ENCODE measurements at regions not wholly inside any gene's neighbourhood (a gene's known extent, or its start where the extent isn't known, plus 50 kb on each side); places are given as distances from the start of the nearest gene placed in this dataset.

DNA sequence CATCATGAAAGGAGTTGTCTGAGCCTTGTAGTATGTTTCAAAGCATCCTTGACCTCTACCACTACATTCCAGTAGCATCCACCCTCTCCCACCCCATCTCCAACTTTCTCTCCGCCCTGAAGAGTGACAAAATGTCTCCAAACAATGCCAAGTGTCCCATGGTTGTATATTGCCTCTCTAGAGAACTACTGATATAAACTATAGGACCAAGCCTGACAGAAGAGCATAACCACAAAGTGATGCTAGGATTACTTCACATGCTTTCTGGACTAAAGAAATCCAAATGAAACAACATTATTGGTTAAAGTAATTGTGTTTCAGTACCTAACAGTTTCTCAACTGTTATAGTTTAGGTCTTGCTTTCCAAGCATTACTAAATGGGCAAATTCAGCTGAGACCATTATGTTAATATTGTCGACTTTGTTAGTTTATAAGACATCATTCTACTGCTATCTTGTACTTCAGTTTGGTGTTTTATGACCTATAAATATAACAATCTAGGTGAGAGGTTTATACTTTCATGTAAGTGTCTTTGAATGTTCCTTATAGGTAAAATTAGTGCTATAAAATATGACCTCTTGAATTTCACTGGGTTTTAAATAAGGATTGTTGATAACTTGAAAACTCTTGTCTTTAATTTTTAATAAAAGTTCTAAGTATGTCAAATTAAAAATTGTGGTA, 117.4 kb downstream of the SUCNR1 start:
- Histone ChIP-seq H3K23ac (ENCODE audit: insufficient read length, low read depth, low read length) (no peak overlapping the region), H3K23me2 (ENCODE audit: insufficient read length, low read depth, low read length, poor library complexity, severe bottlenecking) (no peaks in the 10 kb centered on the region), H2BK20ac (ENCODE audit: low read depth, low read length, poor library complexity, severe bottlenecking) (no peak overlapping the region), H3K79me1 (ENCODE audit: insufficient read depth, low read depth, low read length, poor library complexity, severe bottlenecking) (no peaks in the 10 kb centered on the region), H2AFZ (ENCODE audit: low read length) (no peak overlapping the region), H3K9me3 (ENCODE audit: control insufficient read depth, low read depth, low read length) (no peaks in the 10 kb centered on the region), H4K5ac (ENCODE audit: insufficient read length, low read depth, low read length) (no peak overlapping the region), H3K9ac (ENCODE audit: extremely low read depth, insufficient read length, low read length) (no peak overlapping the region), H3K4ac (ENCODE audit: low read depth, low read length) (no peak overlapping the region), H3K56ac (ENCODE audit: insufficient read length, low read depth, low read length) (no peak overlapping the region), H2BK12ac (ENCODE audit: insufficient read length, low read depth, low read length) (no peak overlapping the region), H3T11ph (ENCODE audit: low read length) (no peak overlapping the region), H3K18ac (ENCODE audit: insufficient read length, low read depth, low read length) (no peak overlapping the region), H2AK5ac (ENCODE audit: insufficient read length, low read length) (no peak overlapping the region), H2BK120ac (ENCODE audit: low read depth, low read length, poor library complexity, severe bottlenecking) (no peak overlapping the region), H2BK5ac (ENCODE audit: insufficient read length, low read length) (no peak overlapping the region), H3K27ac (ENCODE audit: insufficient read length, low read depth, low read length) (no peak overlapping the region), H4K20me1 (ENCODE audit: control insufficient read depth, insufficient read depth, insufficient read length) (no peaks in the 10 kb centered on the region), H3K4me2 (ENCODE audit: insufficient read depth, insufficient read length, low read length) (no peak overlapping the region), H2BK15ac (ENCODE audit: low read depth, low read length) (no peak overlapping the region), H4K91ac (ENCODE audit: insufficient read length, low read depth, low read length) (no peak overlapping the region), H3K79me2 (ENCODE audit: insufficient read depth, low read length) (no peaks in the 10 kb centered on the region), H3K14ac (ENCODE audit: insufficient read depth, low read length) (no peak overlapping the region), H3K27me3 (ENCODE audit: insufficient read depth, low read length) (no peaks in the 10 kb centered on the region), H4K8ac (replicated peaks; ENCODE audit: insufficient read length, low read depth, low read length) (no peak overlapping the region), H3K4me1 (ENCODE audit: insufficient read depth, low read length) (no peaks in the 10 kb centered on the region; the same call in 1 of the 2 replicates)
- TF ChIP-seq, protein P1, sequence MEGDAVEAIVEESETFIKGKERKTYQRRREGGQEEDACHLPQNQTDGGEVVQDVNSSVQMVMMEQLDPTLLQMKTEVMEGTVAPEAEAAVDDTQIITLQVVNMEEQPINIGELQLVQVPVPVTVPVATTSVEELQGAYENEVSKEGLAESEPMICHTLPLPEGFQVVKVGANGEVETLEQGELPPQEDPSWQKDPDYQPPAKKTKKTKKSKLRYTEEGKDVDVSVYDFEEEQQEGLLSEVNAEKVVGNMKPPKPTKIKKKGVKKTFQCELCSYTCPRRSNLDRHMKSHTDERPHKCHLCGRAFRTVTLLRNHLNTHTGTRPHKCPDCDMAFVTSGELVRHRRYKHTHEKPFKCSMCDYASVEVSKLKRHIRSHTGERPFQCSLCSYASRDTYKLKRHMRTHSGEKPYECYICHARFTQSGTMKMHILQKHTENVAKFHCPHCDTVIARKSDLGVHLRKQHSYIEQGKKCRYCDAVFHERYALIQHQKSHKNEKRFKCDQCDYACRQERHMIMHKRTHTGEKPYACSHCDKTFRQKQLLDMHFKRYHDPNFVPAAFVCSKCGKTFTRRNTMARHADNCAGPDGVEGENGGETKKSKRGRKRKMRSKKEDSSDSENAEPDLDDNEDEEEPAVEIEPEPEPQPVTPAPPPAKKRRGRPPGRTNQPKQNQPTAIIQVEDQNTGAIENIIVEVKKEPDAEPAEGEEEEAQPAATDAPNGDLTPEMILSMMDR (conservative IDR thresholded peaks at IDR 0.05) = no peak
- H3K4me3 Mint-ChIP-seq = no peak overlapping the region
- no peaks in the 10 kb centered on the region for H3K9me3 Mint-ChIP-seq
- no peak for DNase-seq
- no peak overlapping the region; a peak in 1 of 7 replicates for H3K27ac Mint-ChIP-seq
- no CpG with 5 or more reads among the region's 2 CpGs for WGBS (ENCODE audit: extremely low coverage, insufficient read length, low lambda C conversion rate)
- no peaks in the 10 kb centered on the region for H3K36me3 Mint-ChIP-seq (ENCODE audit: insufficient read depth in 1 of 3, low read depth in 3 of 3)
- peaks cover 6 to 7% of the 10 kb centered on the region in 2 experiments for H3K4me1 Mint-ChIP-seq
- no peaks in the 10 kb centered on the region for H3K27me3 Mint-ChIP-seq (ENCODE audit: low read depth)

Measured in H9 (cell line).